AG04449 (cell line): ENCODE measurements at regions not wholly inside any gene's neighbourhood (a gene's known extent, or its start where the extent isn't known, plus 50 kb on each side); places are given as distances from the start of the nearest gene placed in this dataset.

Source experiments
- CTCF ChIA-PET: fragments of 350-600 bp; formaldehyde crosslinking; extraction: SDS; loops from one replicate; lab custom pipeline; 2021; ENCODE audit warnings: antibody characterized with exemption; lab: Yijun Ruan, JAX
- POLR2A ChIA-PET: fragments of 400-600, 350-600 bp; formaldehyde crosslinking; extraction: SDS; loops from one replicate; lab custom pipeline; 2020; ENCODE audit warnings: antibody characterized with exemption, inconsistent platforms; lab: Yijun Ruan, JAX
- DNase-seq: peaks from one replicate; pipeline ENCODE4 v3.0.0-alpha.2; 2010; ENCODE audit warnings: low read depth, low spot score
- H3K4me3 ChIP-seq: 2 replicates; pipeline ENCODE4 v1.5.1; 2011; ENCODE audit warnings: low read depth, mild to moderate bottlenecking, control low read depth, low read length
- TF ChIP-seq, protein P1 (sequence below): IDR thresholded peaks from one replicate; pipeline ENCODE4 v1.5.1; 2011; ENCODE audit warnings: mild to moderate bottlenecking, moderate library complexity, low read length, control low read depth, inconsistent platforms; ENCODE audit not compliant: insufficient read depth; ENCODE audit errors: missing control alignments

DNA sequence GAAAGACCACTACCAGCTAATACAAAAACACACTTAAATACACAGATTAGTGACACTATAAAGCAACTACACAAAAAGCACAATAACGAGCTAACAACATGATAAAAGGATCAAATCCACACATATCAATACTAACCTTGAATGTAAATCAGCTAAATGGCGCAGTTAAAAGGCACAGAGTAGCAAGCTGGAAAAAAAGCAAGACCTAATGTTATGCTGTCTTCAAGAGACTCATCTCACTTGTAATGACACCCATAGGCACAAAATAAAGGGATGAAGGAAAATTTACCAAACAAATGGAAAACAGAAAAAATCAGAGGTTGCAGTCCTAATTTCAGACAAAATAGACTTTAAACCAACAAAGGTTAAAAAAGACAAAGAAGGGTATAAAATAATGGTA lies 86.3 kb downstream of the NUS1 start:
- no peak for DNase-seq
- no peak overlapping the region for H3K4me3 ChIP-seq
- TF ChIP-seq, protein P1, sequence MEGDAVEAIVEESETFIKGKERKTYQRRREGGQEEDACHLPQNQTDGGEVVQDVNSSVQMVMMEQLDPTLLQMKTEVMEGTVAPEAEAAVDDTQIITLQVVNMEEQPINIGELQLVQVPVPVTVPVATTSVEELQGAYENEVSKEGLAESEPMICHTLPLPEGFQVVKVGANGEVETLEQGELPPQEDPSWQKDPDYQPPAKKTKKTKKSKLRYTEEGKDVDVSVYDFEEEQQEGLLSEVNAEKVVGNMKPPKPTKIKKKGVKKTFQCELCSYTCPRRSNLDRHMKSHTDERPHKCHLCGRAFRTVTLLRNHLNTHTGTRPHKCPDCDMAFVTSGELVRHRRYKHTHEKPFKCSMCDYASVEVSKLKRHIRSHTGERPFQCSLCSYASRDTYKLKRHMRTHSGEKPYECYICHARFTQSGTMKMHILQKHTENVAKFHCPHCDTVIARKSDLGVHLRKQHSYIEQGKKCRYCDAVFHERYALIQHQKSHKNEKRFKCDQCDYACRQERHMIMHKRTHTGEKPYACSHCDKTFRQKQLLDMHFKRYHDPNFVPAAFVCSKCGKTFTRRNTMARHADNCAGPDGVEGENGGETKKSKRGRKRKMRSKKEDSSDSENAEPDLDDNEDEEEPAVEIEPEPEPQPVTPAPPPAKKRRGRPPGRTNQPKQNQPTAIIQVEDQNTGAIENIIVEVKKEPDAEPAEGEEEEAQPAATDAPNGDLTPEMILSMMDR: no peak
- ChIA-PET CTCF (no interaction called here), POLR2A (no interaction called here)

DNA sequence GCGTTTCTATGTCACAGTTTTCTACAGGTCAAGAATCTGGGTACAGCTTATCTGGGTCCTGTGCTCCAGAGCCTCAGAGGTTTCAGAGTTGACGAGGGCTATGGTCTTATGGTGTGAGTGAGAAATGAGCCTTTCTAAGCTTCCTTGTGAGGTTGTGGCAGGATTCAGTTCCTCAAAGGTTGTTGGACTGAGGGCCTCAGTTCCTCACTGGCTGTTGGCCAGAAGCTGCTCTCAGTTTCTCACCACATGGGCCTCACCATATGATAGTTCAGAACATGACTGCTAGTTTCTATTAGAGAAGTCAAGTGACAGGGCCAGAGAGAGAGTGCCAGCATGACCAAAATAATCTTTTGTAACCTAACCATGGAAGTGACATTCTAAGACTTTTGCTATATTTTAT lies 96.1 kb downstream of the NUS1 start:
- no peak overlapping the region for H3K4me3 ChIP-seq
- DNase-seq: no peak
- TF ChIP-seq, protein P1: no peak
- CTCF ChIA-PET: no interaction called here
- POLR2A ChIA-PET: no interaction called here

DNA sequence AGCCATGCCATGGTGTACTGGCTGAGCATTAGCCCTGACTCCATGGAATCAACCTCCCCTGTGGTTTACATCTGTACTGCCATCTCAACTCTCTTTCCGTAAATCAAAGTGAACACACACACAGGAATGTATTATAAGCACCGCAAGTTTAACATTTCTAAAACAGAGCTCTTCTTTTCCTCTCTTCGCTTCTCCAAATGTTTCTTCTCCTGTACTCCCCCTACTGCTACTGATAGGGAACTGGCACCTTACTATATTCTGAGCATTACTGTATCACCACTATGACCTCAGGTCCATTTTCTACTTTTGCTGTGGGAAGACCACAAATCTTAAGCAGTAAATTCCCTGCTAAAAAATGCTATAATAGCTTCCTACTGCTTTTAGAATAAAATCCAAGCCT lies 101.2 kb downstream of the NUS1 start:
- DNase-seq: no peak
- TF ChIP-seq, protein P1: no peak
- no peak overlapping the region for H3K4me3 ChIP-seq
- POLR2A ChIA-PET: no interaction called here
- CTCF ChIA-PET: interaction anchor here (1.2 to 1.5 kb wide), 2 partner anchors 52 to 473 kb away, joined by 3 to 4 read pairs; no protein-coding TSS in a partner anchor

DNA sequence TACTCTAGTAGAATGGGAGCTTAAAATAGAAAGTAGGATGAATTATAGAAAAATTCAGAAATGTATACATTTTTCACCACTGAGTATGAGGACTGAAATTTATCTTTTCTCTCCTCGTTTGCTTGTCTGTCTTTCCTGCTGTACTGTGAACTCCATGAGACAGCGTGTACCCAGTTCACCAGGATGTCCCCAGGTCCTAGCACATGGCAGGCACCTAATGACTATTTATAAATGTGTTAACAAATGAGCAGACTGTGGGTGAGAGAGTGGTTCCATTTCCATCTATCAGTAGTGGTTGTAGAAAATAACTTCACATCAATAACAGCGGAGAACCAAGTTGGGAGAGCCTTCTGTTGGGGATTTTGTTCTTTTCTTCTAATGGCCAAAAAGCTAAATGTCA lies 106.3 kb downstream of the NUS1 start:
- POLR2A ChIA-PET: no interaction called here
- TF ChIP-seq, protein P1: no peak
- no peak overlapping the region for H3K4me3 ChIP-seq
- CTCF ChIA-PET: no interaction called here
- no peak for DNase-seq

DNA sequence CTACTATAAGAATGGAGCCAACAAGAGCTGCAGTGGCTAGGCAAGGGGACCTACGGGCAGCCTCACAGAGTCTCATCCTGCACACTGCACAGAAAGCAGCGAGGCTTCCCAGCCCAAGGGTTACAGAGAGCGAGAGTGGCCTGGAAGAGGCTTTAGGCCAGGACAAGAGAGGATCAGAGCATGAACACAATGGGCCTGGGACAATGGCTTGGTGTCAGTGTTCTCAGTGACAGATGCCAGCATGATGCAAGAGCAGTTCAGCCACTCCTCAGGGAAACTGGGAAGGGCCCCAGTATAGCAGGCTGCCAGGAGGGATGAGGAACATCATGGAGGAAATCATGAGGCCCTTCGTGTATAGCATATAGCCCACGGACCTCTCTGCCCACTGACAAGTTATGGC lies 108.0 kb downstream of the NUS1 start:
- TF ChIP-seq, protein P1: no peak
- ChIA-PET CTCF (no interaction called here), POLR2A (no interaction called here)
- H3K4me3 ChIP-seq: no peak overlapping the region
- no peak for DNase-seq

DNA sequence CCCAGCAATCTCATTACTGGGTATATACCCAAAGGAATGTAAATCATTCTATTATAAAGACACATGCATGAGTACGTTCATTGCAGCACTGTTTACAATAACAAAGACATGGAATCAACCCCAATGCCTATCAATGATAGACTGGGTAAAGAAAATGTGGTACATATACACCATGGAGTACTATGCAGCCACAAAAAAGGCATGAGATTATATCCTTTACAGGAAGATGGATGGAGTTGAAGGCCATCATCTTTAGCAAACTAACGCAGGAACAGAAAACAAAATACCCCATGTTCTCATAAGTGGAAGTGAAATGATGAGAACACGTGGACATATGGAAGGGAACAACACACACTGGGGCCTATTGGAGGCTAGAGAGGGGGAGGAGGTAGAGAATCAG lies 115.7 kb downstream of the NUS1 start:
- POLR2A ChIA-PET: no interaction called here
- no peak overlapping the region for H3K4me3 ChIP-seq
- TF ChIP-seq, protein P1: no peak
- CTCF ChIA-PET: no interaction called here
- DNase-seq: no peak
